Spinal cord (tissue), 9 donors: ENCODE measurements at regions not wholly inside any gene's neighbourhood (a gene's known extent, or its start where the extent isn't known, plus 50 kb on each side); places are given as distances from the start of the nearest gene placed in this dataset.
A peak's percentile ranks its signal among the peaks of the same experiment; 100 is the strongest.

ENCODE experiments used
- DNase-seq, 6 donors: peaks; one replicate each; pipeline versions ENCODE4 v3.0.0 to v3.0.0-alpha.2; 2013 to 2015; ENCODE audit warnings: low spot score in 6 of 6, low read depth in 4 of 6
- H3K27ac ChIP-seq: one replicate; pipeline ENCODE4 v1.5.1; 2013; ENCODE audit warnings: low read depth, low read length, control low read depth
- H3K27me3 ChIP-seq: one replicate; pipeline ENCODE4 v1.6.1; 2013; ENCODE audit warnings: low read length; ENCODE audit not compliant: control insufficient read depth, insufficient read depth
- H3K36me3 ChIP-seq: one replicate; pipeline ENCODE4 v1.6.1; 2013; ENCODE audit warnings: low read length; ENCODE audit not compliant: control insufficient read depth, insufficient read depth
- H3K4me1 ChIP-seq: one replicate; pipeline ENCODE4 v1.6.1; 2013; ENCODE audit warnings: low read length; ENCODE audit not compliant: control insufficient read depth, insufficient read depth
- H3K4me3 ChIP-seq: one replicate; pipeline ENCODE4 v1.5.1; 2013; ENCODE audit warnings: low read depth, low read length, control low read depth
- H3K9me3 ChIP-seq: one replicate; pipeline ENCODE4 v1.6.1; 2013; ENCODE audit warnings: low read length; ENCODE audit not compliant: control insufficient read depth, insufficient read depth
- WGBS: methylation state at CpG from one replicate; pipeline ENCODE4 v1.1.5; 2013; ENCODE audit warnings: missing lambda C conversion rate; ENCODE audit not compliant: insufficient coverage; 5-methylcytosine and 5-hydroxymethylcytosine counted together
- donor health status: healthy.

DNA sequence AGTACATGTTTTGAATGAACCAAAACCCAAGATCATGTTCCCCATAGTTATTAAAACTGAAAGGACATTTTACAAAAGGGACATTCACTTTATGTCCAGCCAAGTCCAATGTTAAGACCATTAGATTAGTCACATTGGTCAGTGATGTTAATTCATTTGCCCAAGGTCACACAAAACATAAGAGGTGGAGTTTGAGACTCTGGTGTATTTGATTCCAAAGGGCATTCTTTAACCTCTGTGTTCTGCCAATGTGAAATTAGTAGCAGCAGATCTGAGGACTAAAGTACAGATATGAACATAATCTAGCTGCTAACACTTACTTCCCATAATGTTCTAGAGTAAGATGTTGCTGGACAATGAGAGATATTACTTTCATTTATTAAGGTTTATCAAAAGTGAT, 425.6 kb downstream of the TUSC7 start:
- Histone ChIP-seq H3K4me1 (peaks cover 3% of the 10 kb centered on the region), H3K36me3 (no peaks in the 10 kb centered on the region), H3K27me3 (no peaks in the 10 kb centered on the region), H3K9me3 (no peaks in the 10 kb centered on the region), H3K4me3 (no peak overlapping the region), H3K27ac (no peak overlapping the region)
- no peak for DNase-seq

DNA sequence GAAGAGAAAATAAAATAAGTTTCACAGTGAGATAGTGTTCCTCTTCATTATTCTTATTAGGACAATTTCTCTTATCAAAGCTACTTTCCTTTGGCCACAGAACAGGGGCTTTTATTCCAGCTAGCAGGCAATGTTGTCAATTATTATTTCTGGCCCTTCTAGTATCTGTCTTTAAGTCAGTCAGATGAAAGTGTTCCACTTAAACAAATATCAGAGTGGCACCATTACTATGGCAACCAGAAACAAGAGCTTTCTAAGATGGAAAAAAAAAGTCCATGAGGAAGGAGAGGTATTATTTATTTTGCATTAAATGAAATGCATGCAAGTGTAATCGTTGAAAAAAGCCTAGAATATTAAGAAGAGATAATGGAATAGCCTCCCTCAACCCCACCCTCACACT, 426.4 kb downstream of the TUSC7 start:
- DNase-seq: no peak
- no CpG with 5 or more reads among the region's 1 CpG for WGBS
- Histone ChIP-seq H3K9me3 (no peaks in the 10 kb centered on the region), H3K4me3 (no peak overlapping the region), H3K36me3 (no peaks in the 10 kb centered on the region), H3K4me1 (peaks cover 3% of the 10 kb centered on the region), H3K27me3 (no peaks in the 10 kb centered on the region), H3K27ac (no peak overlapping the region)

DNA sequence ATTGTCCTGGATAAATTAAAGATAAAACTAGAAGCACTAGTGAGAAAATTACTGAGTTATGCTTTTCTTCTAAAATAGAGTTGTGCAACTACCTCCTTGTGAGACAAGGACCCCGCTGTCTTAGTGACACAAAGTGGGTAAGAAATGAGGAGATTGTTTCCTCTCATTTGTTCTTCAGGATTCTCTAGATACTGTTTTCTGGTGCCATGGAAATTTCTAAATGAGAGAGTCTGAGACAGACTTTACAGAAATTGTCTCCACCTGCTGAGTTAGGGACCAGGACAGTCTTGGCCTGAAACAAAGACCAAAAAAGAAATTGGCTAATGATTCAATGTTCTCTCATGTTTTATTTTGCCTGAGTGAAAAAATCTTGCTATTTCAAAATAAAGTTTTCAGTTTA, 427.5 kb downstream of the TUSC7 start:
- peaks cover 3% of the 10 kb centered on the region for H3K4me1 ChIP-seq
- peak in 2 of 6 donors; percentile 27 to 52 for DNase-seq
- no peaks in the 10 kb centered on the region for H3K27me3 ChIP-seq
- H3K9me3 ChIP-seq: no peaks in the 10 kb centered on the region
- H3K4me3 ChIP-seq: no peak overlapping the region
- H3K27ac ChIP-seq: peak overlapping the region; percentile 50
- 20% methylated on average over 1 of the region's 1 CpG for WGBS
- no peaks in the 10 kb centered on the region for H3K36me3 ChIP-seq

DNA sequence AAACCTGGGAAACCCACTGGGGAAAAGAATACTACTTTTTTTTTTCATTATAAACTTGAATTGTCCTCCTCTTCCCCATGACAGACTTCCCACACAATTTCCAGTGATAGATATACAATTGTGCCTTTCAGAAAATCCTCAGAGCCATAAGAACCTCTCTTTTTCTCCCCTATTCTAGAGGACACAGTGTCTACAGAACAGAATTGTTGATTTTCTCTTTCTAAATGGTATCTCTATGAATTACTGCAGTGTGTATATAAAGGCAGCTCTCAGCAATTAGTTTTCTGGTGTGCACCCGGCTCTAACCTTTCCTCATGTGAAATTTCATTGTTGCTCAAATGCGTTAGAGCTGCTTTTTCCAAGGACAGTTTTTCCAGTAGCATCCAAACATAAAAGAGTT, 430.1 kb downstream of the TUSC7 start:
- WGBS: no CpG with 5 or more reads among the region's 2 CpGs

DNA sequence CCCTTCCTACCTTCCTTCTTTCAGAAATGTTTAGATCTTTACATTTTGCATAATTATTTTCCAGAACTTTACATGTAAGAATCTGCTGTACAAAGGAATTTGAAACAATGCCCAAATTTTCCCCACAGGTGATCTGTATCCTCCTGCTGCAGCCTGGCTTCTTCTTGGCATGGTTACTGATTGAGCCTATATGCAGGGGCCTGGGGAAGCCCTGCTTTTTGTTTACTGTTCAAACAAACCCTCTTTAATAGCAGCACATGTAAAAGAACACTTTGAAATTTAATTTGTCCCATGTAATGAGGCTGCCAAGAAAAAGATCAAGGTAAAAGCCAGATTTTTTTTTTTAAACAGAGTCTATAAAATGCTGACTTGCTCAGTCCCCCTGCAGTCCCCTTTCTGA, 432.2 kb downstream of the TUSC7 start:
- H3K27me3 ChIP-seq: no peaks in the 10 kb centered on the region
- H3K27ac ChIP-seq: no peak overlapping the region
- no peaks in the 10 kb centered on the region for H3K36me3 ChIP-seq
- H3K9me3 ChIP-seq: no peaks in the 10 kb centered on the region
- peak in 2 of 6 donors; percentile 24 to 58 for DNase-seq
- H3K4me3 ChIP-seq: no peak overlapping the region
- H3K4me1 ChIP-seq: peaks cover 3% of the 10 kb centered on the region

More for the DNA sequence above, 430.1 kb downstream of the TUSC7 start:
- H3K9me3 ChIP-seq: no peaks in the 10 kb centered on the region
- no peaks in the 10 kb centered on the region for H3K27me3 ChIP-seq
- no peak overlapping the region for H3K4me3 ChIP-seq
- no peaks in the 10 kb centered on the region for H3K36me3 ChIP-seq
- H3K27ac ChIP-seq: peak overlapping the region; percentile 59
- H3K4me1 ChIP-seq: peaks cover 3% of the 10 kb centered on the region
- peak in 1 of 6 donors; percentile 45 for DNase-seq

DNA sequence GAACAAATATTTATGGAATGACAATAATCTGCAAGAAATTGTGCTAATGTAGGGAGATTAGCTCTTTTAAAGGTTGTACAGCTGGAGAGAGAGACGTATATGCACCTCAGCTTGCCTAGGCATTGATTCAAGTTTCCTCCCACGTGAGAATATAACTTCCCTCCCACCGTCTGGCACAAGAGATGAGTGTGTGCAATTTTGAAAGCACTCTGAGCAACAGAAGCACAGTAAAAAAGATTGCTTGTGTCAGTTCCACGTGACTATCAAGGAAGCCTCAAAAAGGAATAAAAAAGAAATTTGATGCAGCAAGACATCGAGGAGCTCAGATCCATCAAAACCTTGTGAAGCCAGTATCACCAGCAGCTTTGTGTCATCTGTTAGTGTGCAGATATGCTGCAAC, 435.3 kb downstream of the TUSC7 start:
- Histone ChIP-seq H3K4me1 (no peaks in the 10 kb centered on the region), H3K4me3 (no peak overlapping the region), H3K36me3 (no peaks in the 10 kb centered on the region), H3K27me3 (no peaks in the 10 kb centered on the region), H3K27ac (no peak overlapping the region), H3K9me3 (no peaks in the 10 kb centered on the region)
- 56% methylated on average over 2 of the region's 5 CpGs for WGBS
- DNase-seq: peak in 2 of 6 donors; percentile 49 to 75

DNA sequence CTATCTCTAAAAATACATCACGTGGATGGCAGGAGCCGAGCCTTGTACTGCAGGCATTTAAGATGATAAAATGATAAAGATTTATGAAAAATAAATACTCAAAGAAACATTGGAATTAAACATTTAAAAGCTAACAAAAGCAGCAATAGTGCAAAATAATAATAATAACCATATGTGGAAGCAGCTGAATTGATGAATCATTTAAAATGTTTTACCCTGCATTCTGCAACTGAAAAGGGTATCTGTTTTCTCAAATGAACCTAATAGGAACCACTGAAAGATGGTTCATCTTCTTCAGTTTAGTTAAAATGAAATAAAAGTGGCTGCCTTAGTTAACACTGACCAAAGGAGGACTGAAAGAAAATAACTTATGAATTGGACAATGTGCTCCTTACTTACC, 436.1 kb downstream of the TUSC7 start:
- DNase-seq: no peak
- no peaks in the 10 kb centered on the region for H3K36me3 ChIP-seq
- H3K4me1 ChIP-seq: no peaks in the 10 kb centered on the region
- no peak overlapping the region for H3K27ac ChIP-seq
- H3K4me3 ChIP-seq: no peak overlapping the region
- no peaks in the 10 kb centered on the region for H3K9me3 ChIP-seq
- H3K27me3 ChIP-seq: no peaks in the 10 kb centered on the region
- WGBS: no CpG with 5 or more reads among the region's 2 CpGs

DNA sequence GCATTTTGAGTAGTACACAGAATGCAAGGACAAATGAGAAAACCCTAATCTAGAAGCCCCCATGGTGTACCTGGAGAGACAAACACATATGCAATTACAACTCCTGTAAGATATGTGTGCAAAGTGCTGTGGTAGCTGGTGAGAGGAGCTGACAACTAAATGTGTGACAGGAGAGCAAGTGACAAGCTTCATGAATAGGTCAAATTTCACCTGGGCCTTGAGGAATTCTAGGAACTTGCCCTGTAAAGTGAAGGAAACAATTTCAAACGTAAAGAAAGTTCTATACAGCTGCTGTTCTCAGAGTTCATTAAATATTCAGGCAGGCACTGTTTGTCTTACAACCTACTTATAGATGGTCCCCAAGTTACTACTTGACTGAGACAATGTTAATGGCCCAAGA, 437.0 kb downstream of the TUSC7 start:
- Histone ChIP-seq H3K9me3 (no peaks in the 10 kb centered on the region), H3K27ac (no peak overlapping the region), H3K27me3 (no peaks in the 10 kb centered on the region), H3K4me1 (no peaks in the 10 kb centered on the region), H3K4me3 (no peak overlapping the region), H3K36me3 (no peaks in the 10 kb centered on the region)
- no CpG with 5 or more reads among the region's 1 CpG for WGBS
- DNase-seq: no peak

DNA sequence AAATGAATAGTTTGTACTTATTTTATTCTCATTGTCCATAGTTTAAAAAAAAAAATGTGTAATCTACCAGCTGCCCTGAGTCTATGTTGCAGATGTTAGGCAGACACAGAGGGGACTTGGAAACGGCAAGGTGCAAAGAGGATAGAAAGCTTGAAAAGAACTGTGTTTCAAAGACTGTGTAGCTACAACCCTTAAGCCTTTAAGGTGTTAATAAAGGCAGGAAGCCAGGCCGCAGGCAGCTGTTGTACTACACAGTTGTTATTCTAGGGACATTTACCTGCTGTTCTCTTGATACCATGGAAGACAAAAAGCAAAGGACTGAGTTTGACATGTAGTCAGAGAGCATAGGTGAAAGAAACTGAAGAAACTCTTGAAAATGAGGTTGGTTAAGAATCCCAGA, 440.0 kb downstream of the TUSC7 start:
- Histone ChIP-seq H3K36me3 (no peaks in the 10 kb centered on the region), H3K4me1 (no peaks in the 10 kb centered on the region), H3K4me3 (no peak overlapping the region), H3K9me3 (no peaks in the 10 kb centered on the region), H3K27ac (no peak overlapping the region), H3K27me3 (no peaks in the 10 kb centered on the region)
- WGBS: 41% methylated on average over 2 of the region's 2 CpGs
- no peak for DNase-seq

DNA sequence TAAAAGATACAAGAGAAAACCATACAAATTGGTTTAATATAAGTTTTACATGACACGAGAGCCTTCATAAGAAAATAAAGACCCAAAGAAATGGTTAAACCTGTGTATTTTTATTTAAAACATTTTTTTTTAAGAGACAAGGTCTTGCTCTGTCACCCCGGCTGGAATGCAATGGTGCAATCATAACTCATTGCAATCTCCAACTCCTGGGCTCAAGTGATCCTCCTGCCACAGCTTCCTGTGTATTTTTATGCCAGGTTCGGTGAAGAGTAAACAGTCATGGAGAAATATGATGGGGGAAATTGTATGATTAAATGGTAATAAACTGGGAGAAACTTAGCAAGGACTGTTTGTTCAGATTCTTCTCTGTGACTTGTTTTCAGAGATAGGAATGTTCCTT, 441.0 kb downstream of the TUSC7 start:
- H3K27me3 ChIP-seq: no peaks in the 10 kb centered on the region
- H3K4me1 ChIP-seq: no peaks in the 10 kb centered on the region
- WGBS: 100% methylated on average over 1 of the region's 3 CpGs
- no peak for DNase-seq
- H3K4me3 ChIP-seq: no peak overlapping the region
- H3K36me3 ChIP-seq: no peaks in the 10 kb centered on the region
- no peak overlapping the region for H3K27ac ChIP-seq
- H3K9me3 ChIP-seq: no peaks in the 10 kb centered on the region
